Common myeloid progenitor, CD34-positive (primary cell): ENCODE measurements at regions not wholly inside any gene's neighbourhood (a gene's known extent, or its start where the extent isn't known, plus 50 kb on each side); places are given as distances from the start of the nearest gene placed in this dataset.

Experiments
- CTCF ChIA-PET: fragments of 350-600 bp; sonication (Branson Sonifier 250); formaldehyde crosslinking; loops from one replicate; lab custom pipeline; 2021; ENCODE audit warnings: antibody characterized with exemption; lab: Charles Lee
- POLR2A ChIA-PET: fragments of 350-600 bp; sonication (Branson Sonifier 250); formaldehyde crosslinking; loops from one replicate; lab custom pipeline; 2021; ENCODE audit warnings: antibody characterized with exemption; lab: Charles Lee
- DNase-seq, 3 donors: peaks; one replicate each; pipeline versions ENCODE4 v3.0.0 to v3.0.0-alpha.2; 2013
- H3K27ac ChIP-seq, 2 experiments: 1 replicate in 1 of 2; 2 replicates in 1 of 2; pipeline ENCODE4 v1.7.0; 2013; ENCODE audit warnings: inconsistent platforms in 2 of 2, low read length in 2 of 2, mild to moderate bottlenecking in 2 of 2, low read depth in 1 of 2, moderate library complexity in 1 of 2; ENCODE audit not compliant: severe bottlenecking in 2 of 2, insufficient read depth in 1 of 2, poor library complexity in 1 of 2
- H3K27me3 ChIP-seq, 5 experiments: replicated peaks in 2 of 5; 1 replicate in 3 of 5; 2 replicates in 2 of 5; pipeline versions ENCODE4 v1.6.1 to v1.7.0; 2013; ENCODE audit warnings: low read length in 4 of 5, mild to moderate bottlenecking in 2 of 5, moderate library complexity in 2 of 5, inconsistent platforms in 1 of 5; ENCODE audit not compliant: insufficient read depth in 5 of 5, control insufficient read depth in 4 of 5
- H3K36me3 ChIP-seq, 4 experiments: 1 replicate in 2 of 4; 2 replicates in 2 of 4; pipeline versions ENCODE4 v1.6.1 to v1.7.0; 2013; ENCODE audit warnings: low read length in 3 of 4, control low read depth in 1 of 4, mild to moderate bottlenecking in 1 of 4; ENCODE audit not compliant: control insufficient read depth in 4 of 4, insufficient read depth in 4 of 4
- H3K4me1 ChIP-seq, 4 experiments: 1 replicate in 3 of 4; 2 replicates in 1 of 4; pipeline versions ENCODE4 v1.6.1 to v1.7.1; 2013; ENCODE audit warnings: low read length in 3 of 4, mild to moderate bottlenecking in 3 of 4, control low read depth in 1 of 4, inconsistent platforms in 1 of 4, moderate library complexity in 1 of 4; ENCODE audit not compliant: control insufficient read depth in 4 of 4, insufficient read depth in 4 of 4; ENCODE audit errors: control extremely low read depth in 1 of 4
- H3K4me3 ChIP-seq, 7 experiments: 1 replicate in 4 of 7; 2 replicates in 3 of 7; pipeline versions ENCODE4 v1.5.1 to v1.7.0; 2013; ENCODE audit warnings: mild to moderate bottlenecking in 7 of 7, low read length in 6 of 7, moderate library complexity in 6 of 7, inconsistent platforms in 2 of 7, low read depth in 2 of 7, control low read depth in 1 of 7; ENCODE audit not compliant: insufficient read depth in 4 of 7, control insufficient read depth in 1 of 7; ENCODE audit errors: extremely low read depth in 1 of 7
- H3K9me3 ChIP-seq, 5 experiments: 1 replicate in 4 of 5; 2 replicates in 1 of 5; pipeline versions ENCODE4 v1.6.1 to v1.7.1; 2013; ENCODE audit warnings: low read length in 4 of 5, mild to moderate bottlenecking in 2 of 5, inconsistent platforms in 1 of 5, low read depth in 1 of 5, moderate library complexity in 1 of 5; ENCODE audit not compliant: control insufficient read depth in 4 of 5, insufficient read depth in 2 of 5; ENCODE audit errors: control extremely low read depth in 1 of 5
- WGBS: methylation state at CpG from one replicate; pipeline ENCODE4 v1.1.5; 2013; ENCODE audit not compliant: insufficient coverage; 5-methylcytosine and 5-hydroxymethylcytosine counted together

DNA sequence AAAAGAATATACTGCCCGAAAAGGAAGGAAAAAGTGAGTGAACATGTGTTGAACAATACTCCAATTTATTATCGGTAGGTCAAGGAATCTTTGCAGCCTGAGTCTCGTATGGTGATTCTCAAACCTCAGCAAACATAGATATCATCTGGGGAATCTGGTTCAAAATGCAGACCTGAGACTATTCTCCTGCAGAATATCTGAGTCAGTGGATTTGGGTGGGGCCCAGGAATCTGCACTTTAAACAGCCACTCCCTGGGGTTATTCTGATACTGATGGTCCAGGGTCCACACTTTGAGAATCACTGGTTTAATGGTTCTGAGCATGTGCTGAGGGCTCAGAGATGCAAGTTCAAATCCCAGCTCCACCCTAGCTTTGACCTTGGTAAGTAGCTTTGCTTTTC, 53.6 kb upstream of the GRK3 start:
- peaks cover 0 to 8% (median 4%) of the 10 kb centered on the region in 4 experiments for H3K36me3 ChIP-seq
- no peak for DNase-seq
- ChIA-PET CTCF (no interaction called here), POLR2A (no interaction called here)
- 100% methylated on average over 3 of the region's 3 CpGs for WGBS
- H3K4me1 ChIP-seq: no peaks in the 10 kb centered on the region
- H3K27ac ChIP-seq: no peak overlapping the region
- H3K27me3 ChIP-seq: no peaks in the 10 kb centered on the region
- no peak overlapping the region for H3K4me3 ChIP-seq
- no peaks in the 10 kb centered on the region for H3K9me3 ChIP-seq

DNA sequence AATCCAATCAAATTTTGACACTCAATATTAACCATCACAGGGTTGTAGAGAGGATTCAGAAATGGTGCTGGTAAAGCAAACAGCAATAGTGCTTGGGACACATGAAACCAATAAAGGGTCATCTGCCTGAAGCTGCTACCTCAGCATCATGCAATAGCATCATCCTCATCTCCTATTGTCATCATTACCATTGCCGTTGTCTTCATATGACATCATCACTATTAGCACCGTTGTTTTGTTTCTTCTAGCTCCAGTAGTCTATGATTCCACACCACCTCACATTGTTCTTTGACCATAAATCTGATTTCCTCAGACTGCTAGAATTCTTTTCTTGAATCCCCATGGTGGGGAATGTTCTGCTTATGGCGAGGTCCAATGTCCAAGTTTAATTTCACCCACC, 52.8 kb upstream of the GRK3 start:
- Histone ChIP-seq H3K27me3 (no peaks in the 10 kb centered on the region), H3K4me3 (no peak overlapping the region), H3K27ac (no peak overlapping the region), H3K4me1 (no peaks in the 10 kb centered on the region), H3K36me3 (peaks cover 0 to 8% (median 4%) of the 10 kb centered on the region in 4 experiments), H3K9me3 (no peaks in the 10 kb centered on the region)
- DNase-seq: no peak
- WGBS: 98% methylated on average over 3 of the region's 3 CpGs
- POLR2A ChIA-PET: no interaction called here
- CTCF ChIA-PET: no interaction called here

DNA sequence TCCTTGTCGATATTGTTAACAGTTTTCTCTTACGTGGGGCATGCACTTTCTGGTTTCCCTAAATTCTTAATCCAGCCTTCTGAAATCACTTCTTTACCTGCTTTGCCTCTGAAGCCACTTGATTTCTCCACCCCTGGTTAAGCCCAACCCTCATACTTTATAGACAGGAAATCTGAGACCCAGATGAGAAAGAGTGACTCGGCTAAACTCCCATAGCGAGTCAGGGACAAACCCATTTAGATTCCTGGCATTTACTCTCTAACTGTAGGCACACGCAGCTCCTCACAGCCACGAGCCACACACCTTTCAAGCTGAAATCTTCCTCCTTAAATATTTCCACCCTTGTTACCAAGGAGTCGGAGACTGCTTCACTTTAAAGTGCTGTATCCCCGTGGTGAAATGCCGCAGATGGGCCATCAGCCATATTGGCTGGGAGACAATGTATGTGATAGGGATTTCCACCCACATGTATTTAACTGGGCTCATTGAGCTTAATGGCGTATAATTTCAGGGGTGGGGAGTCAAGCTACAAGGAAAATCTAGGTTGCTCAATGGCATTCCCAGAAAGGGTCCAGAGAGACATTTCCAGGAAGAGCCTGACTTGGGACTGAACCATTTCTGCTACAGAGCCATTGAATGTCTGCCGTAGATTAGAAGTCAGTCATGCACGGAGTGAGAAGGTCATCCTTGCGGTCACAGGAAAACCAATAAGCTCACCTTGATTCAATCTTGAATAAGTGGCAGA, 49.9 kb upstream of the GRK3 start:
- peaks cover 0 to 6% (median 4%) of the 10 kb centered on the region in 4 experiments for H3K36me3 ChIP-seq
- no peak overlapping the region for H3K4me3 ChIP-seq
- POLR2A ChIA-PET: no interaction called here
- WGBS: 83% methylated on average over 12 of the region's 13 CpGs
- no peaks in the 10 kb centered on the region for H3K4me1 ChIP-seq
- no peaks in the 10 kb centered on the region for H3K9me3 ChIP-seq
- CTCF ChIA-PET: no interaction called here
- H3K27ac ChIP-seq: no peak overlapping the region
- DNase-seq: peak in 2 of 3 donors; percentile 6 to 7
- no peaks in the 10 kb centered on the region for H3K27me3 ChIP-seq
